SK-N-SH (cell line): ENCODE measurements at regions not wholly inside any gene's neighbourhood (a gene's known extent, or its start where the extent isn't known, plus 50 kb on each side); places are given as distances from the start of the nearest gene placed in this dataset.

Source experiments
- CTCF ChIA-PET: fragments of 300-600, 350-600 bp; formaldehyde crosslinking; extraction: SDS; loops from one replicate; lab custom pipeline; 2021; lab: Yijun Ruan, JAX
- POLR2A ChIA-PET: fragments of 350-600 bp; sonication (Branson Sonifier 250); formaldehyde crosslinking; extraction: SDS; loops from one replicate; lab custom pipeline; 2020; ENCODE audit warnings: antibody characterized with exemption, inconsistent platforms; lab: Yijun Ruan, JAX
- DNase-seq: peaks from one replicate; pipeline ENCODE4 v3.0.0; 2012
- H2AFZ ChIP-seq: fragments of 200-600 bp; sonication (generic); 2 replicates; pipeline ENCODE4 v1.8.1; 2016; ENCODE audit warnings: antibody characterized with exemption, mild to moderate bottlenecking, low read depth
- H3F3A ChIP-seq: fragments of 200-600 bp; sonication (generic); replicated peaks from 2 replicates; pipeline ENCODE3; 2016; ENCODE audit warnings: antibody characterized with exemption, mild to moderate bottlenecking; ENCODE audit not compliant: insufficient read depth
- H3K27ac ChIP-seq, 2 experiments: fragments of 200-500 bp in 1 of 2; fragments of 200-600 bp in 1 of 2; sonication (Bioruptor generic) in 1 of 2; sonication (generic), shearing (Covaris generic) in 1 of 2; 2 replicates each; pipeline versions ENCODE4 v1.5.1 to v1.6.1; 2014 to 2016; ENCODE audit warnings: low read depth in 2 of 2, inconsistent platforms in 1 of 2, low read length in 1 of 2, mild to moderate bottlenecking in 1 of 2, mixed read lengths in 1 of 2
- H3K27me3 ChIP-seq: fragments of 200-600 bp; sonication (generic), shearing (Covaris generic); 2 replicates; pipeline ENCODE4 v1.6.1; 2016; ENCODE audit warnings: mixed run types; ENCODE audit not compliant: insufficient read depth
- H3K36me3 ChIP-seq, 2 experiments: fragments of 200-500 bp in 1 of 2; fragments of 200-600 bp in 1 of 2; sonication (Bioruptor generic) in 1 of 2; sonication (generic) in 1 of 2; replicated peaks in 1 of 2; 2 replicates each; pipeline versions ENCODE3 to v1.5.1; 2014 to 2016; ENCODE audit warnings: low read length in 1 of 2, mild to moderate bottlenecking in 1 of 2; ENCODE audit not compliant: insufficient read depth in 2 of 2, control insufficient read depth in 1 of 2
- H3K4me1 ChIP-seq, 2 experiments: fragments of 200-500 bp in 1 of 2; fragments of 200-600 bp in 1 of 2; sonication (Bioruptor generic) in 1 of 2; sonication (generic), shearing (Covaris generic) in 1 of 2; 2 replicates each; pipeline versions ENCODE4 v1.5.1 to v1.6.1; 2014 to 2016; ENCODE audit warnings: low read depth in 1 of 2, low read length in 1 of 2, mixed run types in 1 of 2; ENCODE audit not compliant: insufficient read depth in 2 of 2, control insufficient read depth in 1 of 2
- H3K4me2 ChIP-seq: fragments of 200-600 bp; sonication (generic), shearing (Covaris generic); 2 replicates; pipeline ENCODE4 v1.6.1; 2017; ENCODE audit warnings: mixed run types
- H3K4me3 ChIP-seq, 2 experiments: fragments of 200-500 bp in 1 of 2; fragments of 200-600 bp in 1 of 2; sonication (Bioruptor generic) in 1 of 2; sonication (generic), shearing (Covaris generic) in 1 of 2; 2 replicates each; pipeline versions ENCODE4 v1.5.1 to v1.8.1; 2014 to 2016; ENCODE audit warnings: low read depth in 2 of 2, inconsistent platforms in 1 of 2, low read length in 1 of 2, mild to moderate bottlenecking in 1 of 2, mixed read lengths in 1 of 2, moderate library complexity in 1 of 2
- H3K79me2 ChIP-seq: fragments of 200-600 bp; sonication (generic); 2 replicates; pipeline ENCODE4 v1.8.1; 2017; ENCODE audit warnings: mild to moderate bottlenecking; ENCODE audit not compliant: insufficient read depth
- H3K9ac ChIP-seq: fragments of 200-600 bp; sonication (generic); 2 replicates; pipeline ENCODE4 v1.6.1; 2017; ENCODE audit warnings: mixed run types
- H3K9me2 ChIP-seq: fragments of 200-600 bp; sonication (generic); 2 replicates; pipeline ENCODE4 v1.6.1; 2017; ENCODE audit warnings: mixed run types
- H3K9me3 ChIP-seq: fragments of 200-600 bp; sonication (generic); 2 replicates; pipeline ENCODE4 v1.6.1; 2017; ENCODE audit warnings: mixed run types, mild to moderate bottlenecking, moderate library complexity
- H4K20me1 ChIP-seq: fragments of 200-600 bp; sonication (generic); 2 replicates; pipeline ENCODE4 v1.6.1; 2017; ENCODE audit warnings: mild to moderate bottlenecking, mixed run types; ENCODE audit not compliant: insufficient read depth
- EP300 ChIP-seq, 2 experiments: IDR thresholded peaks; 2 replicates each; pipeline versions ENCODE4 v1.4.0 to v1.6.1; 2012; ENCODE audit warnings: borderline replicate concordance in 1 of 2, low read depth in 1 of 2, low read length in 1 of 2
- FOXM1 ChIP-seq: IDR thresholded peaks from 2 replicates; pipeline ENCODE4 v1.4.0; 2012; ENCODE audit warnings: low read depth, mild to moderate bottlenecking
- GABPA ChIP-seq: IDR thresholded peaks from 2 replicates; pipeline ENCODE4 v1.4.0; 2012; ENCODE audit warnings: low read depth, mild to moderate bottlenecking
- JUND ChIP-seq: IDR thresholded peaks from 2 replicates; pipeline ENCODE4 v1.4.0; 2012
- MEF2A ChIP-seq: IDR thresholded peaks from 2 replicates; pipeline ENCODE4 v1.4.0; 2012; ENCODE audit warnings: low read depth, borderline replicate concordance
- NFIC ChIP-seq: IDR thresholded peaks from 2 replicates; pipeline ENCODE4 v1.4.0; 2012; ENCODE audit warnings: borderline replicate concordance
- RAD21 ChIP-seq: IDR thresholded peaks from 2 replicates; pipeline ENCODE4 v1.6.1; 2012; ENCODE audit warnings: mild to moderate bottlenecking, low read length
- RXRA ChIP-seq: IDR thresholded peaks from 2 replicates; pipeline ENCODE4 v1.4.0; 2012; ENCODE audit warnings: low read depth, mild to moderate bottlenecking, borderline replicate concordance
- TAF1 ChIP-seq: IDR thresholded peaks from 2 replicates; pipeline ENCODE4 v1.6.1; 2012; ENCODE audit warnings: low read depth, mild to moderate bottlenecking, low read length, moderate library complexity, borderline replicate concordance
- TCF12 ChIP-seq: IDR thresholded peaks from 2 replicates; pipeline ENCODE4 v1.4.0; 2012
- WGBS: methylation state at CpG from one replicate; pipeline ENCODE4 v1.1.6; 2017; ENCODE audit warnings: low lambda C conversion rate; 5-methylcytosine and 5-hydroxymethylcytosine counted together
- TF ChIP-seq, protein P1 (sequence below): IDR thresholded peaks from 2 replicates; pipeline ENCODE4 v1.6.1; 2012; ENCODE audit warnings: mild to moderate bottlenecking, low read depth, low read length, moderate library complexity
- TF ChIP-seq, protein P2 (sequence below): IDR thresholded peaks from 2 replicates; pipeline ENCODE4 v1.4.0; 2012; ENCODE audit warnings: low read depth, borderline replicate concordance
- TF ChIP-seq, protein P3 (sequence below): fragments of 200-600 bp; sonication (generic); IDR thresholded peaks from 2 replicates; pipeline ENCODE4 v1.6.1; 2017; ENCODE audit warnings: antibody characterized with exemption, mild to moderate bottlenecking, moderate library complexity
- TF ChIP-seq, protein P4 (sequence below): fragments of 150-350 bp; IDR thresholded peaks from 2 replicates; pipeline ENCODE4 v1.6.1; 2016; ENCODE audit warnings: mild to moderate bottlenecking, low read depth, low read length
- TF ChIP-seq, protein P5 (sequence below): IDR thresholded peaks from 2 replicates; pipeline ENCODE4 v1.4.0; 2012; ENCODE audit warnings: low read depth, borderline replicate concordance
- TF ChIP-seq, protein P6 (sequence below): fragments of 150-350 bp; IDR thresholded peaks from 2 replicates; pipeline ENCODE4 v1.6.1; 2017; ENCODE audit warnings: antibody characterized with exemption, low read length, low read depth, borderline replicate concordance

DNA sequence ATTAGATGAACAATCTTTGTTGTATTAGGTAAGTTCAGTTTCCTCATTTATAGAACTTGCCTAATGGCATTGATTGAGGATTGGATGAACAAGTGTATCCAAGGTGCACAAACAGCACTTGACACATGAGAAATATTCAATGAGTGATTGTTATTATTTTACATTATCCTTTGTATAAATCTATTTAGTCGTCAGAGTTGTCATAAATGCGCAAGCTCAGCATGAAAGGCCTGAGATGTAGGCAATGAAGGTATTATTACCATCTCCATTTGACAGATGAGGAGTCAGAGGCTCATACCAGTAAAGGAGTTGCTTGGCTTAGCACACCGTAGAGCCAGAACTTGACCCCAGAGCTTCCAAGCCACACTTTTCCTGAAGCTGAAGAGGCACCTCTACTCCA, 291.4 kb downstream of the C1D start:
- WGBS = 85% methylated on average over 3 of the region's 3 CpGs
- POLR2A ChIA-PET = no interaction called here
- Histone ChIP-seq H2AFZ (no peak overlapping the region), H3K9ac (no peak overlapping the region), H3K27me3 (no peaks in the 10 kb centered on the region), H3K4me3 (no peak overlapping the region), H3K79me2 (no peaks in the 10 kb centered on the region; the same call in 1 of the 2 replicates), H3K9me3 (no peaks in the 10 kb centered on the region), H3F3A (no peaks in the 10 kb centered on the region), H3K9me2 (no peaks in the 10 kb centered on the region), H3K4me1 (peaks cover 0 to 5% of the 10 kb centered on the region in 2 experiments; a peak in 1 of 4 replicates), H3K27ac (no peak overlapping the region), H3K4me2 (no peak overlapping the region), H4K20me1 (no peaks in the 10 kb centered on the region), H3K36me3 (no peaks in the 10 kb centered on the region)
- no peak for DNase-seq
- TF ChIP-seq, protein P1, sequence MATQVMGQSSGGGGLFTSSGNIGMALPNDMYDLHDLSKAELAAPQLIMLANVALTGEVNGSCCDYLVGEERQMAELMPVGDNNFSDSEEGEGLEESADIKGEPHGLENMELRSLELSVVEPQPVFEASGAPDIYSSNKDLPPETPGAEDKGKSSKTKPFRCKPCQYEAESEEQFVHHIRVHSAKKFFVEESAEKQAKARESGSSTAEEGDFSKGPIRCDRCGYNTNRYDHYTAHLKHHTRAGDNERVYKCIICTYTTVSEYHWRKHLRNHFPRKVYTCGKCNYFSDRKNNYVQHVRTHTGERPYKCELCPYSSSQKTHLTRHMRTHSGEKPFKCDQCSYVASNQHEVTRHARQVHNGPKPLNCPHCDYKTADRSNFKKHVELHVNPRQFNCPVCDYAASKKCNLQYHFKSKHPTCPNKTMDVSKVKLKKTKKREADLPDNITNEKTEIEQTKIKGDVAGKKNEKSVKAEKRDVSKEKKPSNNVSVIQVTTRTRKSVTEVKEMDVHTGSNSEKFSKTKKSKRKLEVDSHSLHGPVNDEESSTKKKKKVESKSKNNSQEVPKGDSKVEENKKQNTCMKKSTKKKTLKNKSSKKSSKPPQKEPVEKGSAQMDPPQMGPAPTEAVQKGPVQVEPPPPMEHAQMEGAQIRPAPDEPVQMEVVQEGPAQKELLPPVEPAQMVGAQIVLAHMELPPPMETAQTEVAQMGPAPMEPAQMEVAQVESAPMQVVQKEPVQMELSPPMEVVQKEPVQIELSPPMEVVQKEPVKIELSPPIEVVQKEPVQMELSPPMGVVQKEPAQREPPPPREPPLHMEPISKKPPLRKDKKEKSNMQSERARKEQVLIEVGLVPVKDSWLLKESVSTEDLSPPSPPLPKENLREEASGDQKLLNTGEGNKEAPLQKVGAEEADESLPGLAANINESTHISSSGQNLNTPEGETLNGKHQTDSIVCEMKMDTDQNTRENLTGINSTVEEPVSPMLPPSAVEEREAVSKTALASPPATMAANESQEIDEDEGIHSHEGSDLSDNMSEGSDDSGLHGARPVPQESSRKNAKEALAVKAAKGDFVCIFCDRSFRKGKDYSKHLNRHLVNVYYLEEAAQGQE = no peak
- TF ChIP-seq TAF1 (no peak), RXRA (no peak), GABPA (no peak), MEF2A (no peak), JUND (no peak), FOXM1 (no peak), EP300 (IDR thresholded peaks at IDR 0.05; ENCODE audit: borderline replicate concordance in 1 of 2, low read depth in 1 of 2, low read length in 1 of 2) (no peak), TCF12 (no peak), RAD21 (no peak), NFIC (no peak)
- TF ChIP-seq, protein P2, sequence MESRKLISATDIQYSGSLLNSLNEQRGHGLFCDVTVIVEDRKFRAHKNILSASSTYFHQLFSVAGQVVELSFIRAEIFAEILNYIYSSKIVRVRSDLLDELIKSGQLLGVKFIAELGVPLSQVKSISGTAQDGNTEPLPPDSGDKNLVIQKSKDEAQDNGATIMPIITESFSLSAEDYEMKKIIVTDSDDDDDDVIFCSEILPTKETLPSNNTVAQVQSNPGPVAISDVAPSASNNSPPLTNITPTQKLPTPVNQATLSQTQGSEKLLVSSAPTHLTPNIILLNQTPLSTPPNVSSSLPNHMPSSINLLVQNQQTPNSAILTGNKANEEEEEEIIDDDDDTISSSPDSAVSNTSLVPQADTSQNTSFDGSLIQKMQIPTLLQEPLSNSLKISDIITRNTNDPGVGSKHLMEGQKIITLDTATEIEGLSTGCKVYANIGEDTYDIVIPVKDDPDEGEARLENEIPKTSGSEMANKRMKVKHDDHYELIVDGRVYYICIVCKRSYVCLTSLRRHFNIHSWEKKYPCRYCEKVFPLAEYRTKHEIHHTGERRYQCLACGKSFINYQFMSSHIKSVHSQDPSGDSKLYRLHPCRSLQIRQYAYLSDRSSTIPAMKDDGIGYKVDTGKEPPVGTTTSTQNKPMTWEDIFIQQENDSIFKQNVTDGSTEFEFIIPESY = no peak
- TF ChIP-seq, protein P3, sequence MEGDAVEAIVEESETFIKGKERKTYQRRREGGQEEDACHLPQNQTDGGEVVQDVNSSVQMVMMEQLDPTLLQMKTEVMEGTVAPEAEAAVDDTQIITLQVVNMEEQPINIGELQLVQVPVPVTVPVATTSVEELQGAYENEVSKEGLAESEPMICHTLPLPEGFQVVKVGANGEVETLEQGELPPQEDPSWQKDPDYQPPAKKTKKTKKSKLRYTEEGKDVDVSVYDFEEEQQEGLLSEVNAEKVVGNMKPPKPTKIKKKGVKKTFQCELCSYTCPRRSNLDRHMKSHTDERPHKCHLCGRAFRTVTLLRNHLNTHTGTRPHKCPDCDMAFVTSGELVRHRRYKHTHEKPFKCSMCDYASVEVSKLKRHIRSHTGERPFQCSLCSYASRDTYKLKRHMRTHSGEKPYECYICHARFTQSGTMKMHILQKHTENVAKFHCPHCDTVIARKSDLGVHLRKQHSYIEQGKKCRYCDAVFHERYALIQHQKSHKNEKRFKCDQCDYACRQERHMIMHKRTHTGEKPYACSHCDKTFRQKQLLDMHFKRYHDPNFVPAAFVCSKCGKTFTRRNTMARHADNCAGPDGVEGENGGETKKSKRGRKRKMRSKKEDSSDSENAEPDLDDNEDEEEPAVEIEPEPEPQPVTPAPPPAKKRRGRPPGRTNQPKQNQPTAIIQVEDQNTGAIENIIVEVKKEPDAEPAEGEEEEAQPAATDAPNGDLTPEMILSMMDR = no peak
- TF ChIP-seq, protein P4, sequence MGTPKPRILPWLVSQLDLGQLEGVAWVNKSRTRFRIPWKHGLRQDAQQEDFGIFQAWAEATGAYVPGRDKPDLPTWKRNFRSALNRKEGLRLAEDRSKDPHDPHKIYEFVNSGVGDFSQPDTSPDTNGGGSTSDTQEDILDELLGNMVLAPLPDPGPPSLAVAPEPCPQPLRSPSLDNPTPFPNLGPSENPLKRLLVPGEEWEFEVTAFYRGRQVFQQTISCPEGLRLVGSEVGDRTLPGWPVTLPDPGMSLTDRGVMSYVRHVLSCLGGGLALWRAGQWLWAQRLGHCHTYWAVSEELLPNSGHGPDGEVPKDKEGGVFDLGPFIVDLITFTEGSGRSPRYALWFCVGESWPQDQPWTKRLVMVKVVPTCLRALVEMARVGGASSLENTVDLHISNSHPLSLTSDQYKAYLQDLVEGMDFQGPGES = no peak
- TF ChIP-seq, protein P5, sequence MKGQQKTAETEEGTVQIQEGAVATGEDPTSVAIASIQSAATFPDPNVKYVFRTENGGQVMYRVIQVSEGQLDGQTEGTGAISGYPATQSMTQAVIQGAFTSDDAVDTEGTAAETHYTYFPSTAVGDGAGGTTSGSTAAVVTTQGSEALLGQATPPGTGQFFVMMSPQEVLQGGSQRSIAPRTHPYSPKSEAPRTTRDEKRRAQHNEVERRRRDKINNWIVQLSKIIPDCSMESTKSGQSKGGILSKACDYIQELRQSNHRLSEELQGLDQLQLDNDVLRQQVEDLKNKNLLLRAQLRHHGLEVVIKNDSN = no peak
- TF ChIP-seq, protein P6, sequence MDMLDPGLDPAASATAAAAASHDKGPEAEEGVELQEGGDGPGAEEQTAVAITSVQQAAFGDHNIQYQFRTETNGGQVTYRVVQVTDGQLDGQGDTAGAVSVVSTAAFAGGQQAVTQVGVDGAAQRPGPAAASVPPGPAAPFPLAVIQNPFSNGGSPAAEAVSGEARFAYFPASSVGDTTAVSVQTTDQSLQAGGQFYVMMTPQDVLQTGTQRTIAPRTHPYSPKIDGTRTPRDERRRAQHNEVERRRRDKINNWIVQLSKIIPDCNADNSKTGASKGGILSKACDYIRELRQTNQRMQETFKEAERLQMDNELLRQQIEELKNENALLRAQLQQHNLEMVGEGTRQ = no peak
- CTCF ChIA-PET = interaction anchor here (0.6 to 1.1 kb wide), 2 partner anchors 15 to 58 kb away, joined by 3 read pairs; no protein-coding TSS in a partner anchor
